HepG2 (cell line): ENCODE measurements at regions not wholly inside any gene's neighbourhood (a gene's known extent, or its start where the extent isn't known, plus 50 kb on each side); places are given as distances from the start of the nearest gene placed in this dataset.

Experiments used
- CEBPZ ChIP-seq: IDR thresholded peaks from 2 replicates; pipeline ENCODE4 v1.6.1; 2012; ENCODE audit warnings: low read length, improper control_type of control experiment
- NR1H2 ChIP-seq: sonication (generic); formaldehyde crosslinking; IDR thresholded peaks from 2 replicates; pipeline ENCODE4 v1.8.1; 2022; ENCODE audit warnings: low read depth, missing genetic modification reagents, borderline replicate concordance
- POLR2AphosphoS5 ChIP-seq: IDR thresholded peaks from 2 replicates; pipeline ENCODE4 v1.6.1; 2012; ENCODE audit warnings: low read depth, low read length
- USF2 ChIP-seq, 2 experiments: sonication (generic) in 1 of 2; formaldehyde crosslinking in 1 of 2; IDR thresholded peaks; 2 replicates each; pipeline versions ENCODE4 v1.5.1 to v1.6.1; 2011 to 2020; ENCODE audit warnings: borderline replicate concordance in 1 of 2, low read depth in 1 of 2, low read length in 1 of 2, mild to moderate bottlenecking in 1 of 2, missing genetic modification reagents in 1 of 2, moderate library complexity in 1 of 2
- ZBTB21 ChIP-seq: sonication (generic); formaldehyde crosslinking; IDR thresholded peaks from 2 replicates; pipeline ENCODE4 v1.4.0; 2020; ENCODE audit warnings: missing genetic modification reagents
- ZNF121 ChIP-seq: sonication (generic); formaldehyde crosslinking; IDR thresholded peaks from 2 replicates; pipeline ENCODE4 v1.5.0; 2020; ENCODE audit warnings: mild to moderate bottlenecking, missing genetic modification reagents
- ZNF124 ChIP-seq: sonication (generic); formaldehyde crosslinking; IDR thresholded peaks from 2 replicates; pipeline ENCODE4 v1.4.0; 2020; ENCODE audit warnings: missing genetic modification reagents
- ZNF292 ChIP-seq: sonication (generic); formaldehyde crosslinking; IDR thresholded peaks from 2 replicates; pipeline ENCODE4 v1.8.1; 2022; ENCODE audit warnings: mild to moderate bottlenecking, low read depth, missing genetic modification reagents, borderline replicate concordance
- ZSCAN9 ChIP-seq: IDR thresholded peaks from 2 replicates; pipeline ENCODE4 v1.6.1; 2016; ENCODE audit warnings: borderline replicate concordance

GRCh38 chr13:85140192-85140591, 659.0 kb downstream of the SLITRK6 start:
- no peak for TF ChIP-seq ZNF121 (CRISPR knock-in tag)
- no peak for TF ChIP-seq ZSCAN9 (CRISPR knock-in tag)
- no peak for TF ChIP-seq POLR2AphosphoS5
- TF ChIP-seq ZNF292 (CRISPR knock-in tag): no peak
- no peak for TF ChIP-seq ZBTB21 (CRISPR knock-in tag)
- TF ChIP-seq CEBPZ: no peak
- no peak for TF ChIP-seq USF2 (IDR thresholded peaks at IDR 0.05; ENCODE audit: low read depth, low read length)
- no peak for TF ChIP-seq USF2 (CRISPR knock-in tag; IDR thresholded peaks at IDR 0.05; ENCODE audit: borderline replicate concordance)
- TF ChIP-seq NR1H2: no peak
- no peak for TF ChIP-seq ZNF124
